ENCODE measurements at regions not wholly inside any gene's neighbourhood (a gene's known extent, or its start where the extent isn't known, plus 50 kb on each side); places are given as distances from the start of the nearest gene placed in this dataset.

DNA sequence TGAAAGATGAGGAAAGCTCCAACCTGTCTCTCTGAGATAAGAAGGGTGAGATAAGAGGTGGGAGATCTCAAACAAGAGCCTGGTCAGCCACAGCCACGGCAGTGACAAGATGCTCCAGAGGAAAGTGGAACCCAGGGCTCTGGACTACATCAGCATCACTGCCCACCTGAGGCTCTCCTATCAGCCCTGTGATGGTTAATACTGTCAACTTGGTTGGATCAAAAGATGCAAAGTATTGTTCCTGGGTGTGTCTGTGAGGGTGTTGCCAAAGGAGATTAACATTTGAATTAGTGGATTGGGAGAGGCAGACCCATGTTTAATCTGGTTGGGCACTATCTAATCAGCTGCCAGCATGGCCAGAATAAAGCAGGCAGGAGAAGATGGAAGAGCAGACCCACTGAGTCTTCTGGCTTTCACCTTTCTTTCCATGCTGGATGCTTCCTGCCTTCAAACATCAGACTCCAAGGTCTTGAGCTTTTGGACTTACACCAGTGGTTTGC, 476.6 kb upstream of the NBEA start:
- no peak for TF ChIP-seq SMC3 (IDR thresholded peaks at IDR 0.05; ENCODE audit: low read depth, low read length)
- TF ChIP-seq, protein P1, sequence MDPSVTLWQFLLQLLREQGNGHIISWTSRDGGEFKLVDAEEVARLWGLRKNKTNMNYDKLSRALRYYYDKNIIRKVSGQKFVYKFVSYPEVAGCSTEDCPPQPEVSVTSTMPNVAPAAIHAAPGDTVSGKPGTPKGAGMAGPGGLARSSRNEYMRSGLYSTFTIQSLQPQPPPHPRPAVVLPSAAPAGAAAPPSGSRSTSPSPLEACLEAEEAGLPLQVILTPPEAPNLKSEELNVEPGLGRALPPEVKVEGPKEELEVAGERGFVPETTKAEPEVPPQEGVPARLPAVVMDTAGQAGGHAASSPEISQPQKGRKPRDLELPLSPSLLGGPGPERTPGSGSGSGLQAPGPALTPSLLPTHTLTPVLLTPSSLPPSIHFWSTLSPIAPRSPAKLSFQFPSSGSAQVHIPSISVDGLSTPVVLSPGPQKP (IDR thresholded peaks at IDR 0.05; ENCODE audit: borderline replicate concordance, low read depth, low read length) = no peak

All from IMR-90 (cell line).